ENCODE measurements at regions not wholly inside any gene's neighbourhood (a gene's known extent, or its start where the extent isn't known, plus 50 kb on each side); places are given as distances from the start of the nearest gene placed in this dataset.

DNA sequence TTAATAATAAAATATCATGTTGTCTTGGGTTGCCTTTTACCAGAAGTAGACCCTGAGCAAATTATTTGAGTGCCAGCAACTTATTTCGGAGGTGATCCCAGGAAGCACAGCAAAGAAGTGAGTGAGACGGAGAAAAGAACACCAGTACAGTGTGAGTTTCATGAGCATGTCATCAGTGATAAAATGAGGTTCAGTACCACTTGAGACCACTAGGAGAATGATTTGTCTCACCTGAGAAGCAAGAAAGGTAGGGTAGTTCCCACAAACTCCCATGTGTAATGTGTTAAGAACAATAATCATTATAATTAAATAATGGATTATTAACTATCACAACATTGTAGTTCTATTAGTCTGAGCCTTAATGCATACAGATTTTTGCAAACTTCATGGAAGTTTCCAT is 112.8 kb upstream of the DMD start:
- TF ChIP-seq, protein P1, sequence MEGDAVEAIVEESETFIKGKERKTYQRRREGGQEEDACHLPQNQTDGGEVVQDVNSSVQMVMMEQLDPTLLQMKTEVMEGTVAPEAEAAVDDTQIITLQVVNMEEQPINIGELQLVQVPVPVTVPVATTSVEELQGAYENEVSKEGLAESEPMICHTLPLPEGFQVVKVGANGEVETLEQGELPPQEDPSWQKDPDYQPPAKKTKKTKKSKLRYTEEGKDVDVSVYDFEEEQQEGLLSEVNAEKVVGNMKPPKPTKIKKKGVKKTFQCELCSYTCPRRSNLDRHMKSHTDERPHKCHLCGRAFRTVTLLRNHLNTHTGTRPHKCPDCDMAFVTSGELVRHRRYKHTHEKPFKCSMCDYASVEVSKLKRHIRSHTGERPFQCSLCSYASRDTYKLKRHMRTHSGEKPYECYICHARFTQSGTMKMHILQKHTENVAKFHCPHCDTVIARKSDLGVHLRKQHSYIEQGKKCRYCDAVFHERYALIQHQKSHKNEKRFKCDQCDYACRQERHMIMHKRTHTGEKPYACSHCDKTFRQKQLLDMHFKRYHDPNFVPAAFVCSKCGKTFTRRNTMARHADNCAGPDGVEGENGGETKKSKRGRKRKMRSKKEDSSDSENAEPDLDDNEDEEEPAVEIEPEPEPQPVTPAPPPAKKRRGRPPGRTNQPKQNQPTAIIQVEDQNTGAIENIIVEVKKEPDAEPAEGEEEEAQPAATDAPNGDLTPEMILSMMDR (IDR thresholded peaks at IDR 0.05; ENCODE audit: low read depth, low read length) = peak; percentile 16
- DNase-seq (ENCODE audit: low read depth in 2 of 2) = no peak
- H3K4me3 ChIP-seq (replicated peaks in 1 of 2; ENCODE audit: low read depth in 2 of 2, low read length in 2 of 2) = no peak overlapping the region

- DNase-seq (ENCODE audit: low read depth in 2 of 2) = peak; percentile 22 to 75
- H3K4me3 ChIP-seq (replicated peaks in 1 of 2; ENCODE audit: low read depth in 2 of 2, low read length in 2 of 2) = no peak overlapping the region
- TF ChIP-seq, protein P1 (IDR thresholded peaks at IDR 0.05; ENCODE audit: low read depth, low read length) = no peak
Observed at GRCh38 chrX:33307911-33308354, 96.6 kb upstream of the DMD start.

DNA sequence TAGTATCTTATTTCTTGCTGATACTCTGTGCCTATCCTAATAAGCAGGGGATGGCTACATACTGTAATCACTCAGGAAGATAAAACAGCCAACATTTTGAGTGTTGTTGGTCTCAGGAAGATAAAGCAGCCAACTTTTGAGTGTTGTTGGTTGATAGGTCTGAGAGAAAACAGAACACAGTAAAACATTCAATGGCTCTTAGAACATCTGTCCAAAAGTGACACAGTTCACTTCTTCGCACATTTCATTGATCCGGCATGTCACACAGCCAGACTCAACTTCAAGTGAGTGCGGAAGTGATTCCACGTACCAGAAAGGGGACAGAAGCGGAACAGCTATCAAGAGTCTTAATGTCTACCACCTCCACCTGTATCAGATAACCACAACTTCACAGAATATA is 87.3 kb upstream of the DMD start:
- no peak overlapping the region for H3K4me3 ChIP-seq (replicated peaks in 1 of 2; ENCODE audit: low read depth in 2 of 2, low read length in 2 of 2)
- DNase-seq (ENCODE audit: low read depth in 2 of 2) = no peak
- TF ChIP-seq, protein P1 (IDR thresholded peaks at IDR 0.05; ENCODE audit: low read depth, low read length) = no peak

DNA sequence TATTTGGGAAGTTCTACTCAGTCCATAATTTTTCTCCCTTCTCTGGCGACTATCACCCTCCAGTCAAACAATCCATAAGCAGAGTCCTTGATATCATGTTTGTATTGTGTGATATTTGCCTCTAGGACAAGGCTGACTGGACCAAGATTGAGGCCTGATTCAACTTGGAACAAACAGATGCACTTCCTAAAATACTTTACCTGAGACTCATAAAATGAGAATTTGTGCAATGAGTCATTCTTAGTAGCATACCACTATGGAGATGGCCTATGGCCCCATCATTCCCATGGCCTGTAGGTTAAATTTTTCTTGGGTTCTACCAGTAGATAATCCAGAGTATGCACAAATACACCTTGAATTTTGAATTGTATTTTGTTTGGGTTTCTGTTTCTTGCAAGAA is 74.2 kb upstream of the DMD start:
- TF ChIP-seq, protein P1 (IDR thresholded peaks at IDR 0.05; ENCODE audit: low read depth, low read length) = no peak
- H3K4me3 ChIP-seq (replicated peaks in 1 of 2; ENCODE audit: low read depth in 2 of 2, low read length in 2 of 2) = no peak overlapping the region
- peak in 1 of 2 donors; percentile 9 for DNase-seq (ENCODE audit: low read depth in 2 of 2)

- H3K4me3 ChIP-seq (replicated peaks in 1 of 2; ENCODE audit: low read depth in 2 of 2, low read length in 2 of 2) = no peak overlapping the region
- DNase-seq (ENCODE audit: low read depth in 2 of 2) = no peak
- TF ChIP-seq, protein P1 (IDR thresholded peaks at IDR 0.05; ENCODE audit: low read depth, low read length) = no peak
Observed at GRCh38 chrX:33277046-33277445, 65.7 kb upstream of the DMD start.

DNA sequence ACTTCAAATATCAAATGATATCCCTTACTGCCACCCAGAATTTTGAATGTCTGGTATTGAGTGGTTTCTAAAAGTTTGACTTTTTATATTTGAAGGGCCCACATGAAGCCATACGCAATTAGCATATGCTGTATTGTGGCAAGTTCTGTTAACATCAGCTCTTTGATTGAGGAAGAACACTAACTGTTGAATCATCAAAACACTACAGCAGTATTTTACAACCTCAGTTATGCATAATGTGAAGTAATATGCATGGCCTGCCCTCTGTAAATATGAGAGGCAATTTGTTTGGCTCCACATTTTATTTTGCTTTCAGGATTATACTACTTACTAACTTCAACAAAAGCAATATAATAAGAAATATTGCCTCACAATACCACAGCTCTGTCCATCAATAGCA is 62.2 kb upstream of the DMD start:
- TF ChIP-seq, protein P1 (IDR thresholded peaks at IDR 0.05; ENCODE audit: low read depth, low read length) = no peak
- peak in 1 of 2 donors; percentile 4 for DNase-seq (ENCODE audit: low read depth in 2 of 2)

GRCh38 chrX:33272986-33273385 is 61.6 kb upstream of the DMD start:
- TF ChIP-seq, protein P1 (IDR thresholded peaks at IDR 0.05; ENCODE audit: low read depth, low read length) = no peak
- DNase-seq (ENCODE audit: low read depth in 2 of 2) = no peak
- H3K4me3 ChIP-seq (replicated peaks in 1 of 2; ENCODE audit: low read depth in 2 of 2, low read length in 2 of 2) = no peak overlapping the region

More for the DNA sequence above, 62.2 kb upstream of the DMD start:
- H3K4me3 ChIP-seq (replicated peaks in 1 of 2; ENCODE audit: low read depth in 2 of 2, low read length in 2 of 2) = no peak overlapping the region

Data from cardiac fibroblast (primary cell).